ENCODE measurements at regions not wholly inside any gene's neighbourhood (a gene's known extent, or its start where the extent isn't known, plus 50 kb on each side); places are given as distances from the start of the nearest gene placed in this dataset.

GRCh38 chr5:74464512-74465209 lies 175.9 kb downstream of the ENC1 start:
- no peaks in the 10 kb centered on the region for H3K36me3 ChIP-seq (ENCODE audit: insufficient read depth, low read length, poor library complexity, severe bottlenecking)
- intact Hi-C loops (cut with micrococcal nuclease; ENCODE audit: unreplicated experiment), result no loop called here
- no peak for DNase-seq (ENCODE audit: low spot score)
- BruUV-seq (replicated peaks), result no TSS peak
- POLR2A ChIA-PET (ENCODE audit: low non-redundant PET), result interaction anchor here (0.6 to 0.9 kb wide), 2 partner anchors 22 to 63 kb away, joined by 5 to 6 read pairs; no protein-coding TSS in a partner anchor
- H3K27me3 ChIP-seq (replicated peaks; ENCODE audit: insufficient read depth, low read depth, low read length, poor library complexity), result peaks cover 8% of the 10 kb centered on the region
- CTCF ChIA-PET, result no interaction called here
- H3K27ac ChIP-seq (ENCODE audit: low read depth, low read length, poor library complexity, severe bottlenecking), result no peak overlapping the region
- TF ChIP-seq, protein P1, sequence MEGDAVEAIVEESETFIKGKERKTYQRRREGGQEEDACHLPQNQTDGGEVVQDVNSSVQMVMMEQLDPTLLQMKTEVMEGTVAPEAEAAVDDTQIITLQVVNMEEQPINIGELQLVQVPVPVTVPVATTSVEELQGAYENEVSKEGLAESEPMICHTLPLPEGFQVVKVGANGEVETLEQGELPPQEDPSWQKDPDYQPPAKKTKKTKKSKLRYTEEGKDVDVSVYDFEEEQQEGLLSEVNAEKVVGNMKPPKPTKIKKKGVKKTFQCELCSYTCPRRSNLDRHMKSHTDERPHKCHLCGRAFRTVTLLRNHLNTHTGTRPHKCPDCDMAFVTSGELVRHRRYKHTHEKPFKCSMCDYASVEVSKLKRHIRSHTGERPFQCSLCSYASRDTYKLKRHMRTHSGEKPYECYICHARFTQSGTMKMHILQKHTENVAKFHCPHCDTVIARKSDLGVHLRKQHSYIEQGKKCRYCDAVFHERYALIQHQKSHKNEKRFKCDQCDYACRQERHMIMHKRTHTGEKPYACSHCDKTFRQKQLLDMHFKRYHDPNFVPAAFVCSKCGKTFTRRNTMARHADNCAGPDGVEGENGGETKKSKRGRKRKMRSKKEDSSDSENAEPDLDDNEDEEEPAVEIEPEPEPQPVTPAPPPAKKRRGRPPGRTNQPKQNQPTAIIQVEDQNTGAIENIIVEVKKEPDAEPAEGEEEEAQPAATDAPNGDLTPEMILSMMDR (conservative IDR thresholded peaks at IDR 0.05; ENCODE audit: low read depth, low read length), result no peak
- TF ChIP-seq EZH2 (IDR thresholded peaks at IDR 0.05; ENCODE audit: borderline replicate concordance, low read depth, low read length, poor library complexity, severe bottlenecking), result no peak
- no peaks in the 10 kb centered on the region for H3K4me1 ChIP-seq (ENCODE audit: insufficient read depth, low read length, poor library complexity, severe bottlenecking)
- H3K4me3 ChIP-seq (ENCODE audit: low read depth, low read length, poor library complexity, severe bottlenecking), result no peak overlapping the region
- no peaks in the 10 kb centered on the region for H3K9me3 ChIP-seq (ENCODE audit: low read depth, low read length, poor library complexity, severe bottlenecking)

GRCh38 chr5:74462356-74462755 lies 178.2 kb downstream of the ENC1 start:
- H3K9me3 ChIP-seq (ENCODE audit: low read depth, low read length, poor library complexity, severe bottlenecking), result no peaks in the 10 kb centered on the region
- CTCF ChIA-PET, result no interaction called here

DNA sequence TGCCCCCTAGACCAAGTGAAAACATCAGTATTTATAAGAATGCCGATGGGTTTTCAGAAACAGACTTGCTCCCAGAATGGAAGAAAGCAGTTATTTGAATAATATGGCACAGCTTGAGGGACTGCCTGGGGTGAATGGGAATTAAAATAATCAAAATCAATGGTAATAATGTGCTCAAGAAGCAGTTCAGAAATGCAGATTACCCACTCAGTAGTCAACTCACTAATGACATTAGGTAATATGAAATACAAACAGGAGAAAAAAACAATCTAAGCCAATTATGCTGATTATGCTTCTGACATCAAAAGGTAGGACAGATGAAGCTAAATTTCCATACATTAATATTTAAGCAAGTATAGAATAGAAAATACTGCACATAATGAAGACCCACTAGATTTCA lies 179.3 kb downstream of the ENC1 start:
- Histone ChIP-seq H3K36me3 (ENCODE audit: insufficient read depth, low read length, poor library complexity, severe bottlenecking) (no peaks in the 10 kb centered on the region), H3K27ac (ENCODE audit: low read depth, low read length, poor library complexity, severe bottlenecking) (no peak overlapping the region), H3K27me3 (replicated peaks; ENCODE audit: insufficient read depth, low read depth, low read length, poor library complexity) (peaks cover 8% of the 10 kb centered on the region), H3K4me3 (ENCODE audit: low read depth, low read length, poor library complexity, severe bottlenecking) (no peak overlapping the region), H3K4me1 (ENCODE audit: insufficient read depth, low read length, poor library complexity, severe bottlenecking) (no peaks in the 10 kb centered on the region), H3K9me3 (ENCODE audit: low read depth, low read length, poor library complexity, severe bottlenecking) (no peaks in the 10 kb centered on the region)
- no peak for DNase-seq (ENCODE audit: low spot score)
- no TSS peak for BruUV-seq (replicated peaks)
- TF ChIP-seq EZH2 (IDR thresholded peaks at IDR 0.05; ENCODE audit: borderline replicate concordance, low read depth, low read length, poor library complexity, severe bottlenecking), result no peak
- TF ChIP-seq, protein P1 (conservative IDR thresholded peaks at IDR 0.05; ENCODE audit: low read depth, low read length), result no peak
- intact Hi-C loops (cut with micrococcal nuclease; ENCODE audit: unreplicated experiment), result no loop called here
- ChIA-PET POLR2A (ENCODE audit: low non-redundant PET) (no interaction called here), CTCF (no interaction called here)

More at GRCh38 chr5:74462356-74462755, 178.2 kb downstream of the ENC1 start:
- Histone ChIP-seq H3K27ac (ENCODE audit: low read depth, low read length, poor library complexity, severe bottlenecking) (no peak overlapping the region), H3K27me3 (replicated peaks; ENCODE audit: insufficient read depth, low read depth, low read length, poor library complexity) (peaks cover 8% of the 10 kb centered on the region), H3K36me3 (ENCODE audit: insufficient read depth, low read length, poor library complexity, severe bottlenecking) (no peaks in the 10 kb centered on the region), H3K4me1 (ENCODE audit: insufficient read depth, low read length, poor library complexity, severe bottlenecking) (no peaks in the 10 kb centered on the region), H3K4me3 (ENCODE audit: low read depth, low read length, poor library complexity, severe bottlenecking) (no peak overlapping the region)
- intact Hi-C loops (cut with micrococcal nuclease; ENCODE audit: unreplicated experiment), result no loop called here
- POLR2A ChIA-PET (ENCODE audit: low non-redundant PET), result no interaction called here
- BruUV-seq (replicated peaks), result no TSS peak
- DNase-seq (ENCODE audit: low spot score), result no peak
- no peak for TF ChIP-seq EZH2 (IDR thresholded peaks at IDR 0.05; ENCODE audit: borderline replicate concordance, low read depth, low read length, poor library complexity, severe bottlenecking)
- TF ChIP-seq, protein P1 (conservative IDR thresholded peaks at IDR 0.05; ENCODE audit: low read depth, low read length), result no peak
